HG03175 (cell line): ENCODE measurements at regions not wholly inside any gene's neighbourhood (a gene's known extent, or its start where the extent isn't known, plus 50 kb on each side); places are given as distances from the start of the nearest gene placed in this dataset.
"Not testable (repeated sequence)": the region's sequence is repeated elsewhere in the genome, so short reads cannot be mapped to it uniquely, and the experiment has no call there.

Experiments
- ATAC-seq: cut with Tn5 transposase; IDR thresholded peaks from one replicate; pipeline ENCODE4 v1.9.1; 2021; ENCODE audit warnings: mild to moderate bottlenecking, moderate library complexity; ENCODE audit not compliant: unreplicated experiment

DNA sequence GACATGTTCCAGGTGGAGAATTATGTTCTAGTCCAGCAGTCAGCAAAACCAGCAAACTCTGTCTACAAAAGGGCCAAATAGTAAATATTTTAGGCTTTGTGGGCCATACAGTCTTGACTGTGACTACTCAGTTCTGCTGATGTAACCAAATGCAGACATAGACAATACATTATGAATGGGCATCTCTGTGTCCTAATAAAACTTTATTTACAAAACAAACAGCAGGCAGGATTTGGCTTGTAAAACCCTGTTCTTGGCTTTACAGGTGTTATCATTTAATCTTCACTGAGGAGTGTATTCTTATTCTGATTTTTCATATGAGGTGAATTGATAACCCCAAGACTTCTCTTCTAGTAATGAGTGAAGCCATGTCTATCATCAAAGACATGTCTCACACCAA lies 278.6 kb downstream of the DUSP6 start:
- ATAC-seq = no peak

DNA sequence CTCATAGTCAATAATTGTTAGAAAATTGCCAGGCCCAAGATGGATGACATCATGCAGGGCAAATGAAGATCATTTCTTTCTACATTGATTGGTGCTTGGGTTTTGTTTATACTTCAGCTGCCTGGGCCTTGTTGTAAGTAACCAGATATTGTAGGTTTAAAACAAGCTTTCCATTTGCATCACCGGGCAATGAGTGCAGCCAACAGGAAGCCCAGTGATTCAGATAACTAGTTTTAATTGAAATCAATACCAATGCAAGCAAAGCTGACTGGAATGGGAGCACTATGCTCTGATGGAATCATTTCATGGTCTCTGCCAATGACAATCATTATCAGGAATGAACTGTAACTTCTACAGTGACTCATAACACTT lies 279.3 kb downstream of the DUSP6 start:
- ATAC-seq = no peak

DNA sequence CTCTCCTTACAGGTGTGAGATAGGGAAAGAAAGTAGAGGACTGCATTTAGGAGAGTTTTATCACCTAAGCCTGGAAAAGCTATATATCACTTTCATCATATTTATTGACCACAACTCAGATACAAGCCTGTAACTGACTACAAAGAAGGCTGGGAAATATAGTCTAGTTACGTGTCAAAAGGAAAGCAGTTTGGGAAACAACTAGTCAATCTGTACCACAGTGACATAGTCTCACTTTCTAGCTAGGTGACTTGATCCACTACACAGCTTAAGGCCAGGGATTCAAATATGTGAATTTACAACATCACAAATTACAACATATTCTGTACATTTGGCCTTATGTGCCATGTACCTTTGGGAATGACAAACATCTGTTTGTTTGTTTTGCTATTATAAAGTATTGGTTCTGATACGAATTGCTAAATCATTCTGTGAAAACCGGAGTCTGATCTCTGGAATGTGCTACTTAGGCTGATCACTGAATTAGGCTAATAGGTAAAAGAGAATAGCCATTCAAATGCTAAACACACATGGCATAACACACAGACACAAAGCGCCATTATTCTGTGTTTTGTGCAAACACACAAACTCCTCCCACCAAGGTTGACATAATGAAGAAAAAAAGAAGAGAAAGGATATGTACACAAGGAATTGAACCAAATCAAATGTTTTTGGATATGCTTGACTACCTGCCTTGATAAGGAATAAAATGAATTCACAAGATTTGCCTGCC lies 279.8 kb downstream of the DUSP6 start:
- no peak for ATAC-seq

DNA sequence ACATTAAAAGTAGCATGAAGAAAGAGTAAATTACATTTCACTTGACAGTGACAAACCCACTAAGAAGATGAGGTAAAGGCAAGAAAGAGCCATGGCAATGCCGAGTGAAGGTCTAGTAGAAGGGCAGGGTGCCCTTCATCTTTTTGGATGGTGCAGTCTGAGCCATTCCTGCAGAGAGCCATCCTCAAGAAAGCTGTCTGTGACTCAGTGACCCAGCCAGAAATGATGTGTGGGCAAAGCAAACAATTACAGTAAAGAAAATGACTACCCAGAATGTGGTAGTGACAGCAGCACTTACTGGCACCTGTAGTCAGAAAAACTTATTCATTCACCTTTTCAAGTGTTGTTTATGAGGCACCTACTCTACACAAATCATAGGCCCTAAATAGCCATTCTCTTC lies 281.7 kb downstream of the DUSP6 start:
- no peak for ATAC-seq

DNA sequence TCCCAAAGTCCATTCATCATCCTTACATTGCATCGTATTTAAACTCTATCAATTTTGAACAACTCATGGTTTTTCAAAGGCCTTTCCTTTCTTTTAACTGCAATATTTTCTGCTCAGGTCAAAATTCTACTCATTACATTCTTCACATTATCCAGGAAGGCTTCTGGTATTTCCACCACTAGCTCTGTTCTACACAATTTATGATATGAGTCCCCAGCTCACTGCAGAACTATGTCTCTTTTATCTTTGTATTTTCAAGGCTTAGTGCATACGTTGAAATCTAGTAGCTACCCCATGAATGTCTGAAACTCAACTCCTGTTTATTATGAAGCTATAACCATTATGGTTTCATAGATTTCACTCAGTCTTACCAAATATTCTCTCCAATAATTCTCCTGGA lies 282.9 kb downstream of the DUSP6 start:
- ATAC-seq = no peak

GRCh38 chr12:89067421-89068187 lies 284.7 kb downstream of the DUSP6 start:
- no peak for ATAC-seq

GRCh38 chr12:89064780-89065179 lies 287.5 kb downstream of the DUSP6 start:
- no peak for ATAC-seq

- no peak for ATAC-seq
These were observed 288.1 kb downstream of the DUSP6 start for GRCh38 chr12:89064151-89064550.

DNA sequence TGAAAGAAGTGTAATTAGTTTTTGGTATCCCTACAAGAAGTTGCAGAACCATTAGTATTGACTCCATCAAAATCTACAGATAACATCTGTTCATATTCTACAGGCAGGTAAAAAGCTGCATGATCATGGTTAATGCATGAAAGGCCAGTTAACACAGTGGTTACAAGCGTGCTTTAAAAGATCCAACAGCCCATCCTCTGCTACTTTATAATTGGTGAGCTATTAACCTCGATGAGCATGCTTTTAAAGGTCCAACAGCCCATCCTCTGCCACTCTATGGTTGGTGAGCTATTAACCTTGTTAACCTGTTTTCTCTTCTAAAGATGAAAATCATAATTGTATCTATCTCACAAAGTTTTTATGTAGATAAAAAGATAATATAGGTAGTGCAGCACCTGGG lies 289.3 kb downstream of the DUSP6 start:
- ATAC-seq = peak; percentile 61

GRCh38 chr12:89059721-89060541 lies 292.4 kb downstream of the DUSP6 start:
- ATAC-seq = no peak

DNA sequence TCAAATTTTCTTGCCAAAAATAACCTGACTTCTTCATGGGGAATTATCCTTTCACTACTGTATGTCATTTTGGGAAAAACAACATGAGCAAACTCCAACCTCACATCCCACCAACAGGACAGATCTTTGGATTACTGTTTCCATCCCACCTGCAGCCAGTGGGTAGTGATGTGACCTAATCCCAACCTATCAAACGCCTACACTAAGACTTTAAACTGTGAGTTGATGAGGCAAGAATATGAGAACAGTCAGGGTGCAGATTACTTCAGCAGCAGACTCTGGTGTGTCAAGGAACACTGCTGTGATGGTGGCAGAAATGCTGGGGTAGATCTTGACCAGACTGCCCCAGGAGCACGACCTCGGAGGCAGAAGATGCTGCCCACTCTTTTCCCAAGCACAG lies 293.2 kb downstream of the DUSP6 start:
- ATAC-seq = no peak

GRCh38 chr12:89058402-89058801 lies 293.9 kb downstream of the DUSP6 start:
- ATAC-seq = no peak

DNA sequence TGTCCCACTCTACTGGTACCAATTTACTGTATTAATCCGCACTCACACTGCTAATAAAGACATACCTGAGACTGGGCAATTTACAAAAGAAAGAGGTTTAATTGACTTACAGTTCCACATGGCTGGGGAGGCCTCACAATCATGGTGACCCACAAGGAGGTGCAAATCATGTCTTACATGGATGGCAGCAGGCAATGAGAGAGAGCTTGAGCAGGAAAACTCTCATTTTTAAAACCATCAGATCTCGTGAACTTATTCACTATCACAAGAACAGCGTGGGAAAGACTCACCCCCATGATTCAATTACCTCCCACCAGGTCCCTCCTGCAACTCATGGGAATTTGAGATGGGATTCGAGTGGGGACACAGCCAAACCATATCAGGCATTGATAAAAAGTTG lies 298.5 kb downstream of the DUSP6 start:
- not testable (repeated sequence) for ATAC-seq

- peak; percentile 76 for ATAC-seq
These were observed 301.1 kb downstream of the DUSP6 start for GRCh38 chr12:89051065-89051677.

GRCh38 chr12:89047856-89048418 lies 304.4 kb downstream of the DUSP6 start:
- no peak for ATAC-seq

DNA sequence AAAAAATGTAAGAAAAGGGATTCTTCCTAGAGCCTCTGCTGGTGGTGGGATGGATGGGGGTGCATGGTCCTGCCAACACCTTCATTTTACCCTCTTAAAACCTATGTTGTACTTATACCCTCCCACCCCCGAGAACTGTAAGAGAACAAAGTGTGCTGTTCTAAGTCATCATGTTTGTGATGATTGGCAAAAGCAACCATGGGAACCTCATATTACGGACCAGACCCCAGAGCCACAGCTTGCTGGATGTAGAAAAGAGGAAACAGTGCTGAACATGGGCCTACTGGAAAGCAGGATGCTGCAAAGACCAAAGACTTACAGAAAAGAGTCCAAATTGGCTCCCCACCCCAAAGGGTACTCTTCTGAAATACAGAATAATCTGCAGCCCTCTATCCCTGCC lies 311.2 kb downstream of the DUSP6 start:
- no peak for ATAC-seq

- ATAC-seq = peak; percentile 99
These were observed 311.9 kb downstream of the DUSP6 start for GRCh38 chr12:89040146-89040964.

- ATAC-seq = no peak
These were observed 313.3 kb downstream of the DUSP6 start for GRCh38 chr12:89038831-89039512.

- ATAC-seq = no peak
These were observed 319.2 kb downstream of the DUSP6 start for GRCh38 chr12:89033062-89033461.
